Right cardiac atrium (tissue), 5 donors: ENCODE measurements at regions not wholly inside any gene's neighbourhood (a gene's known extent, or its start where the extent isn't known, plus 50 kb on each side); places are given as distances from the start of the nearest gene placed in this dataset.

Source experiments
- ATAC-seq, 2 donors: fragments of 200-7000 bp; cut with Tn5 transposase; one replicate each; pipeline versions ENCODE4 v1.8.0 to v1.9.1; 2020; ENCODE audit warnings: moderate library complexity in 2 of 2, mild to moderate bottlenecking in 1 of 2
- DNase-seq, 3 donors: peaks; one replicate each; pipeline ENCODE4 v3.0.0-alpha.2; 2020
- H3K27ac ChIP-seq: one replicate; pipeline ENCODE4 v1.5.1; 2013; ENCODE audit warnings: mild to moderate bottlenecking, low read length, control low read depth, moderate library complexity
- H3K27me3 ChIP-seq: one replicate; pipeline ENCODE4 v1.6.1; 2013; ENCODE audit not compliant: control insufficient read depth, insufficient read depth
- H3K4me1 ChIP-seq: one replicate; pipeline ENCODE4 v1.6.1; 2013; ENCODE audit warnings: low read length; ENCODE audit not compliant: control insufficient read depth, insufficient read depth
- H3K4me3 ChIP-seq: one replicate; pipeline ENCODE4 v1.5.1; 2013; ENCODE audit warnings: low read length, control low read depth
- H3K9me3 ChIP-seq: one replicate; pipeline ENCODE4 v1.6.1; 2013; ENCODE audit warnings: low read length; ENCODE audit not compliant: control insufficient read depth
- WGBS: extraction: QIAGEN DNeasy Blood & Tissue Kit; methylation state at CpG from one replicate; pipeline ENCODE4 v1.1.7; 2013; 5-methylcytosine and 5-hydroxymethylcytosine counted together
- intact Hi-C, 4 donors: fragments of 100-400 bp; cut with DNase I; formaldehyde crosslinking; loops; one replicate each; pipeline versions ENCODE4 v1.11.0 to v1.14.0; 2022 to 2023
- donor health status: healthy with polysubstance abuse.
- donor health status: DM: no; HTN: yes; CAD: no.
- donor health status: DM: no; HTN: no; CAD: no.
- donor health status: DM: no; HTN: yes; CAD: no; lungs with severe emphysema.
- donor health status: DM: yes; HTN: yes; CAD: no.

DNA sequence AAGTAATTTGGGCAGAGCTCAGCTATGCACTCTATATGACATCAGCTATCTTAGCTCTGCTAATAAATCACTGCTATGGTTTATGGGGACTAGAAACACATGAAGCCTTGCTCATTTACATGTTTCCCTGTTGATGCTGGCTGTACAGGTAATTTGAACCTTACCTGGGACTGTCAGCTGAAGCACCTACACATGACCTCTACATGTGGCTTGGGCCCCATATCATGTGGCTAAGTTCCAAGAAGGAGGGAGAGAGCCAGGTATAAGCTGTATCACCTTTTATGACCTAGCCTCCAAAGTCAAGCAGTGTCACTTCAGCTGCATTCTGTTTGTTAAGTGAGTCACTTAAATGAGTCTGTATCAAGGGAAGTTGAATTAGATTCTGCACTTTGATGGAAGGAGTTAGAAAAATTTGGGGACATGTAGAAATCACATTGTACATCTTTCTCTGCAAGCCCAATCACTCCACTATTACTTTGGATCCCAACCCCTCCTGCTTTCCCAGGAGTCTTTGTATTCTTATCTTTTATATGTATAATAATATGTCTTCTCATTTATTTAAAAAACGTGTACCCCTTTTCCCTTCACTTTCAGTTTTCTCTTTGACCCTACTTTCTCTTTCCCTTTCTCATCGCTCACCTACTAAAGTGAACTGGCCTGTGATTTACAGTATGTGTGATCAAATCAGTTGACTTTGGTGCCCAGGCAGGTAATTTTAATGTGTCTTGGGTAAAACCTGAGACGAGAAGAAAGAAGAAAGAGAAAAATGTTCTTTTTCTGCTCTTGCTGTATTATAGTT, 53.4 kb upstream of the PRKACB start:
- Histone ChIP-seq H3K4me3 (no peak overlapping the region), H3K27me3 (no peaks in the 10 kb centered on the region), H3K9me3 (no peaks in the 10 kb centered on the region), H3K27ac (no peak overlapping the region), H3K4me1 (peaks cover 2% of the 10 kb centered on the region)
- DNase-seq: no peak
- intact Hi-C loops: no loop called here
- WGBS: 72% methylated on average over 3 of the region's 3 CpGs
- ATAC-seq: no peak

DNA sequence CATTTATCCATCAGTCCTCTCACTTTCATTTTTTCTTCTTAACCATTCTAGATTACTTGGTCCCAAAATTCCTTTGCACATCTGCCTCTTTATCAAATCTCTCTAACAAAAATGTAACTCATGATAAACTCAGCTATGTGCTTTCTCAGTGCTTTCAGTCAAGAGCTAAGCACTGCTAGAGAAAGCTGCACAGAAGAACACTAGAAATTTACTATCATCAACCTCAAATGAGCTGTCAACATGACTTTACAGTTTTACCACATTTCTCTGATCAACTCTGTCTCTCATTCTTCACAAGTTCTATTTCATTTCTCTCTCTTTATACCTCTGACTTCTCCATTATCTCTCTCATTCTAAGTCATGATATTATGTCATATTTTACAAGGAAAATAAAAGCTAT, 54.2 kb upstream of the PRKACB start:
- ATAC-seq: no peak
- Histone ChIP-seq H3K27ac (no peak overlapping the region), H3K4me3 (no peak overlapping the region), H3K9me3 (no peaks in the 10 kb centered on the region), H3K27me3 (no peaks in the 10 kb centered on the region), H3K4me1 (peaks cover 2% of the 10 kb centered on the region)
- intact Hi-C loops: no loop called here
- DNase-seq: no peak

DNA sequence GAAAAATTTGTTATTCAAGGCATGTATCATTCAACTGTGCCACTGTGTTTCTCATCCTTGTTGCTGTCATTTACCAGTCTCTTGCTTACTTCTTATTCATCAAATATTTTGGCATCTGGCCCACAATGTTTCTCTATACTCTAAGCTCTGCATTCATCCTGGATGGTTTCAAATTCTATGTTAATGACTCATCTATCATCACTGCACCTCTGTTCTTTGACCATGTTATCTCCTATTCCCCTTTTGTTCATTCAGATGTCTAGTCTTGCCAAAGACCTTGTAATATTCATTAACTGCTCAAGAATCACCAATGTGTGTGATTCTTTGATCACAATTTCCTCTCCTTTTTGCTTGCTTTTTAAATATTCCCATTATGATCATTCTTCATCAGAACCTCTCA, 54.6 kb upstream of the PRKACB start:
- ATAC-seq: no peak
- intact Hi-C loops: no loop called here
- Histone ChIP-seq H3K4me3 (no peak overlapping the region), H3K9me3 (no peaks in the 10 kb centered on the region), H3K27me3 (no peaks in the 10 kb centered on the region), H3K27ac (no peak overlapping the region), H3K4me1 (peaks cover 2% of the 10 kb centered on the region)
- DNase-seq: no peak

DNA sequence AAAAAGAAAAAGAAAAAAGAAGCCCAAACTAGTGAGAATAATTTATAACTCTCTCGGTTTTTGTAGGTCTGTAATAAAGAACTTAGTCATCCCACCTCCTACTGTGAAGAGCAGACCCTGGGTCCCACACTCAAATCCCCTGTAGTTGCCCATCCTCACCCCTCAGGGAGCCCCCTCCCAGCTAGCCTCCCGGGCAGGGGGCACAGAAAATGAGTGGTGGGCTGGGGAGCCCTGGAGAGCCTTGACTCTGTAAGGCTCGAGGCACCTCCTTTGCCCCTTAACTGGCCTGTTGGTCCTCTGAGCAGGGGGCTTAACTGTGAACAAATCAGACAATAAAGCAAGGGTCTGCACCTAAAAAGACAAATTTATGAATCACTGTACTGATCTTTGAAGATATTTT, 57.5 kb upstream of the PRKACB start:
- WGBS: 88% methylated on average over 3 of the region's 3 CpGs
- no peak for ATAC-seq
- Histone ChIP-seq H3K4me1 (peaks cover 2% of the 10 kb centered on the region), H3K27ac (no peak overlapping the region), H3K27me3 (no peaks in the 10 kb centered on the region), H3K9me3 (no peaks in the 10 kb centered on the region), H3K4me3 (no peak overlapping the region)
- intact Hi-C loops: no loop called here
- peak in 1 of 3 donors; percentile 14 for DNase-seq

DNA sequence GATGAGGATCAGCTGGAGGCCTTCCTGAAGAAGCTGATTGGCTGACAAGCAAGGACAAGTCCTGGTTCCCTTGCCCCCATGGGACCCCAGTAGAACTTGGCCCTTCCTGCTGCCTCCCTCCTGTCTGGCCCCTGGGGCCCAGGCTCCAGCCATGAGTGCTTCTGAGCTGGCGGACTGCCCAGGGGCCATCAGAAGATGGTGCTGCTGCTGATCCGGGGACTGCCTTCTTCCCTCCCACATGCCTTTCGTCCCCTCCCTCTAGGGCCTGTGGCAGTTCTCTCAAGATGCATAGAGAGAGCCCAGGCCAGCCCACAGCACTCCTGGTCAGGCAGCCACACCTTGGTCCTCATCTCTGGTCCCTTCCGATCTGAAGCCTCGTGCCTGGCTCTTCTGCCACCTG, 57.9 kb upstream of the PRKACB start:
- intact Hi-C loops: no loop called here
- Histone ChIP-seq H3K27me3 (no peaks in the 10 kb centered on the region), H3K4me1 (peaks cover 2% of the 10 kb centered on the region), H3K27ac (no peak overlapping the region), H3K9me3 (no peaks in the 10 kb centered on the region), H3K4me3 (no peak overlapping the region)
- peak; percentile 12 to 53 (median 41) for DNase-seq
- no peak for ATAC-seq
- 88% methylated on average over 5 of the region's 5 CpGs for WGBS

DNA sequence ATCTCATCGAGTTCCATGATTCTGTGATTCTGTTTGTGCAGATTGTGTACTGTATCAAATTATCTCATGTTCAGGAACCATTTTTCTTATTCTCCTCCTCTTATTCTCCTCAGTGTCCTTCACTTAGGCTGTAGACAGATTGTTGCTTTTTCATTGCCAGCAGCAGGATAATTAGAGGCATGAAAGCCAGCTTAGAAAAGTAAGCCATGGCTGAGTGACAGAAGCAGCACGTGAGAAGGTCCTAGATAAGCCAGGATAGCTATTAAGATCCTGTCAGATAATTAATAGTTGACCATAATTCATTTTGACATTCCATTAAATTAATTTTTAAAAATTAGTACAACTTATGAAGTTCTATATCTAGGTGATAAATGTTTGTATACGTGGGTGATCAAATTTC, 60.8 kb upstream of the PRKACB start:
- WGBS: 65% methylated on average over 3 of the region's 3 CpGs
- Histone ChIP-seq H3K4me1 (peaks cover 2% of the 10 kb centered on the region), H3K4me3 (no peak overlapping the region), H3K9me3 (no peaks in the 10 kb centered on the region), H3K27ac (no peak overlapping the region), H3K27me3 (no peaks in the 10 kb centered on the region)
- no peak for DNase-seq
- intact Hi-C loops: no loop called here
- no peak for ATAC-seq

DNA sequence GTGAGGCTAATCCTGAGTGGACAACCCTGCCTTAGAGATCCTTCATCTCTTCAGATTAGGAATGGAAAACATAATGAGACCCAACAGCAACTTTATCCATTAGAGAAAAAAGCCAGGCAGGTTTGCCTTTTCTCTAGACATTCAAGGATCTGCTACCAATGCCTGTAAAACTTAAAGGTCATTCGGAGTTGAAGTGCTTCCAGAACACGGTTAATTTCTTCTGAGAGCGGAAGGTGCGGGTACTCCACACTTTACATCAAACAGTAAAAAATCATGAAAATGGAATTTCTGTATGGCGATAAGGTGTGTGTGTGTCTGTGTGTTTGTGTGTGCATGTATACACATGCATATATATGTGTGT, 65.2 kb upstream of the PRKACB start:
- intact Hi-C loops: no loop called here
- no peak overlapping the region for H3K27ac ChIP-seq
- no peaks in the 10 kb centered on the region for H3K9me3 ChIP-seq
- H3K4me1 ChIP-seq: no peaks in the 10 kb centered on the region
- DNase-seq (no peak), ATAC-seq (no peak)
- WGBS: 49% methylated on average over 5 of the region's 5 CpGs
- H3K27me3 ChIP-seq: no peaks in the 10 kb centered on the region
- peak overlapping the region; percentile 85 for H3K4me3 ChIP-seq

DNA sequence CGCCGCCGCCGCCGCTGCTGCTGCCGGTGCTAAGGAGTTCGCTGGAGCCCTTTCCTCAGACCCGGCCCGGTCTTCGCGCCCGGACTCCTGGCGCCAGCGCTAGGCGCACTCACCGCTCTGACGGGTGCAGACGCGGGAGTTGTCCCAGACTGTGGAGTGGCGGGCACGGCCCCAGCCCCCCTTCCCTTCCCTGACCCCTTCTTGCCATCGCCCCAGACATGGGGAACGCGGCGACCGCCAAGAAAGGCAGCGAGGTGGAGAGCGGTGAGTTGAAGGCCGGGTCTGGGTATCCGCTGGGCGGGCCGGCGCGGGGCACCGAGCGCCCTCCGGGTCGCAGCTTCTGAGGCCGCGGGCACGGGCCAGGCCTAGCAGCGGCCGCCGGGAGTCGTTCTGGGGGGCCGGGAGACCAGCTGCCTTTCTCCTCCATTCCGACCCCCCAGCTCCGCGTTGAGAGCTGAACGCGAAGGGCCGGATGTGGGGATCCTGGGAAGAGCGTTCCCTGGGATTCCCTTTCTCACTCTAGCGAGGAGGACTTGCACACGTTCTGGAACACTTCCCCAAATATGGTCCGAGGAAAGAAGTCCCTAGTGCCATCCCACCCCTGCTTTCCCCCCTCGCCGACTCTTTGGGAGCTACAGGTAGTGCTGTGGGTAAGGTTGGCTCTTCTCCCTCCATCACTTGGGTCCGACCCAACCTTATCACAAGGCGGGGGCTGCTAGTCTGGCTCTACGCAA, 65.8 kb upstream of the PRKACB start:
- H3K4me1 ChIP-seq: no peaks in the 10 kb centered on the region
- under 1% methylated on average over 61 of the region's 61 CpGs for WGBS
- H3K4me3 ChIP-seq: peak overlapping the region; percentile 85
- intact Hi-C loops: no loop called here
- H3K27ac ChIP-seq: peak overlapping the region; percentile 76
- no peaks in the 10 kb centered on the region for H3K27me3 ChIP-seq
- H3K9me3 ChIP-seq: no peaks in the 10 kb centered on the region
- DNase-seq: peak in 1 of 3 donors; percentile 15
- peak; percentile 67 to 72 for ATAC-seq

DNA sequence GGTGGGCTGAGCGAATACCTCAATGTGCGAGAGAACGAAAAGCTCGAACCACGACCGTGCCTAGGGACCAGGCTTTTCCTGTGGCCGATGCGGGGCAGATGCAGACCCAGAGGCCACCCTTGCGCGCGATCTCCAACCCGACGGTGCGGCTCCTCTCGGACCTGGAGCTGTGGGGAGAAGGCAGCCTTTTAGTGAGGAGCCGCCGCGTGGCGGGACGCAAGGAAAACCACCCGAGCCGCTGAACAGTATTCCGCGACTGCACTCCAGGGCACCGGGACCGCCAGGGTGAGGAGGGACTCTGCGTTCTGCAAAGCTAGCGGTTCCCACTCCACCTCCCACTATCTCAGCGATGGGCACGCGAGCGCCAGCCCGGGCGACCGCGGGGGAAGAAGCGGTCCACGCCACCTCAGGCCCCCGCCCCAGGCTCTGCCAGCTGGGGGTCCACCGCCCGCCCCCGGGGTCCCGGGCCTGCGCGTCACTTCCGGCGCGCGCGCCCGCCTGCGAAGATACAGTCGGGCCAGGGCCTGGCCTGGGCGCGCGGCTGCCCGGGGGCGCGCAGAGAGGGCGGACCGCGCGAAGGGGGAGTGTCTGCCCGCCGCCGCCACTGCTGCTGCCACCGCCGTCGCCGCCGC, 66.5 kb upstream of the PRKACB start:
- H3K4me3 ChIP-seq: peak overlapping the region; percentile 85
- intact Hi-C loops: no loop called here
- peak; percentile 99 for ATAC-seq

DNA sequence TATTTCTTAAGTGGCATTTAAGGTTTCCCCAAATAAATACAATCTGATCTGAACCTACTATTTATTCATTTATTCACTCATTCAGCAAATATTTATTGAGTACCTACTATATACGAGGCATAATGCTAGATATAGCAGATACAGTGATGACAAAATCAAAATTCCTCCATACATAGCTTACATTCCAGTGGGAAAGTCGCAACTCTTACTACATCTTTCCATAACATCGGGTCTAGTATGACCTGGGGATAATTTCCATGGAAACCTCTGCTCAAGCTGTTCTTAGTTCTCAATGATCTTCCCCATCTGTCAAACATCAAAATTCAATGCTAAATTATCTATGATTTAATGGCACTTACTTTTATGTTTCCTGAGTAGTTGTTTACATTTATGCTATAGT, 70.8 kb upstream of the PRKACB start:
- no peak overlapping the region for H3K27ac ChIP-seq
- no peaks in the 10 kb centered on the region for H3K9me3 ChIP-seq
- DNase-seq: no peak
- H3K4me1 ChIP-seq: no peaks in the 10 kb centered on the region
- no peak for ATAC-seq
- H3K4me3 ChIP-seq: no peak overlapping the region
- 73% methylated on average over 3 of the region's 3 CpGs for WGBS
- H3K27me3 ChIP-seq: no peaks in the 10 kb centered on the region
- intact Hi-C loops: no loop called here

More for the DNA sequence above, 66.5 kb upstream of the PRKACB start:
- peak; percentile 83 to 93 (median 90) for DNase-seq
- H3K9me3 ChIP-seq: no peaks in the 10 kb centered on the region
- H3K27me3 ChIP-seq: no peaks in the 10 kb centered on the region
- WGBS: under 1% methylated on average over 71 of the region's 71 CpGs
- H3K27ac ChIP-seq: peak overlapping the region; percentile 90
- no peaks in the 10 kb centered on the region for H3K4me1 ChIP-seq

DNA sequence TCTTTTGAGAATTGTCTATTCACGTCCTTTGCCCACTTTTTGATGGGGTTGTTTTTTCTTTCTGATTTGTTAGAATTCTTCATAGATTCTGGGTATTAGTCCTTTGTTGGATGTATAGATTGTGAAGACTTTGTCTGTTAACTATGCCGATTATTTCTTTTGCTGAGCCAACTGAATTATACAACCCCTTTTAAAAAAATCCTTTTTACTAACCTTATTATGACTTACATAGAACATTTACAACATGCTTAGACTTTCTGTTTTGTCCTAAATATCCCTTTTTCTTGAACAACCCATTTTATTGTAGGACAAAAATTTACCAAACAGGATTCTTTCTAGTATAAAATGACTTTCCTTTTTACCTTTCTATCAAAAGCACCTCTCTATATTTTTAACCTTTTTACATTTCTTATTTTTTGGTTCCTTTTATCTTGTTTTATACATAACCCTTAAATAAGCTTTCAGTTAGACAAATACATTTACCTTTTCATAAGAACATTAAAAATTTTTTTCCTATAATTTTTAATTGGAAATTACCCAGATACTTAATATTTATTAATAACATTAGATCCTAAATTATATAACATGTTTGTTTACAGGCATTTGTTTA, 70.4 kb upstream of the TTLL7 start:
- Histone ChIP-seq H3K27ac (no peak overlapping the region), H3K9me3 (no peaks in the 10 kb centered on the region), H3K27me3 (no peaks in the 10 kb centered on the region), H3K4me1 (no peaks in the 10 kb centered on the region), H3K4me3 (no peak overlapping the region)
- no peak for DNase-seq
- WGBS: 88% methylated on average over 2 of the region's 2 CpGs
- ATAC-seq: no peak
- intact Hi-C loops: no loop called here
